Medulla oblongata (tissue), 1 donor: ENCODE measurements at regions not wholly inside any gene's neighbourhood (a gene's known extent, or its start where the extent isn't known, plus 50 kb on each side); places are given as distances from the start of the nearest gene placed in this dataset.
A peak's percentile ranks its signal among the peaks of the same experiment; 100 is the strongest.

Source experiments
- DNase-seq: peaks from one replicate; pipeline ENCODE4 v3.0.0-alpha.2; 2015; ENCODE audit errors: extremely low spot score

DNA sequence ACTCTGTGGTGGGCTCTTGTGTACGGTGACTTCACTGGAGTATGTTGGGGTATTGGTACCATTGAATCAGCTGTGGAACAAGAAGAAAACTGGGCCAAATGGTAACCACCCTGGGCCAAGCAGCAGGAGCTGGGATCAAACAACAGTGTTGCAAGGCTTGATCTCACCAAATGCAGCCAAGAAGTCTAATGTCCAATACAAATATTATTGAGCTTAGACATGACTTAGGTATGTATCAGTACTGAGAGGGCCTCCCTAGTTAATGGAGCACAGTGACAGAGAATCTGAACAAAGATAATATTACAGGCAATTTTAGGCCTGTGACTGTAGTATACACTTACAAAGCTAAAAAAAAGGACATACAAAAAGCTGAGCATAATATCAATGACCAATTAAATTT is 604.8 kb downstream of the PLA2G4A start:
- DNase-seq: no peak

DNA sequence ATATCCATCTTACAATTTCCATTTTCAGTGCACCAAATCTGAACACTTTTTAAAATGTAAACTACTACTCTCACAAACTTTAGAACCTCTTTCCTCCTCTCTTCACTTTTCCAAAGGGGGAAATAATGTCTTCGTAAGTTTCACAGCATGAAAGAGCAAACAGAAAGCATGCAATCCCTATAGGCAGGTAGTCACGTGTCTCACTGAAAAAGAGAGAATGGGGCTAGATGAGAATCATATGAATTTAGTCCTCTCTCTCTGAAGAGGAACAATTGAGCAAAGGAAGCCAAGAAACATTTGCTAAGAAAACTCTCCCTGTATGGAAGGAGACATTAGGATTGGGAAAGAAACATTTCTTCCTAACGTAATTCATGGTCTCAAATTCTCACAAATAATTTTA is 613.9 kb downstream of the PLA2G4A start:
- no peak for DNase-seq

GRCh38 chr1:187443939-187444338 is 615.2 kb downstream of the PLA2G4A start:
- no peak for DNase-seq

- DNase-seq: no peak
Measured at GRCh38 chr1:187445066-187445465, 616.3 kb downstream of the PLA2G4A start.

DNA sequence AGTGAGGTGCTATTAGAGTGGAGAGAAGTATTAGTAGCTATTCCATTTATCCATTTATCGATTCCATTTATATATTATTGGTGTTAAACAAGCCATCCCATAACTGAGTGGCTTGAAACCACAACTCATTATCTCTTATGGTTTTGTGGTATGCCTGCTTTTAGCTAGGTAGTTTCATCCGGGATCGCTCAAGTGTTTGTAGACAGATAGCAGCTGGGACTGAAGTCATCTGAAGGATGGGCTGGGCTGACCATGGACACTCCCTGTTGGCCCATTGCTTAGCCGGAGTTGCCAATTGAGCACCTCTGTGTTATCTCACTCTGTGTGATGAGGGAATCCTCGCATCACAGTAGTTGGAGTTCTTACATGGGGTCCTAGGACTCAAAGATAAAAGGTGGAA is 622.5 kb downstream of the PLA2G4A start:
- no peak for DNase-seq

GRCh38 chr1:187454010-187454409 is 625.3 kb downstream of the PLA2G4A start:
- no peak for DNase-seq

DNA sequence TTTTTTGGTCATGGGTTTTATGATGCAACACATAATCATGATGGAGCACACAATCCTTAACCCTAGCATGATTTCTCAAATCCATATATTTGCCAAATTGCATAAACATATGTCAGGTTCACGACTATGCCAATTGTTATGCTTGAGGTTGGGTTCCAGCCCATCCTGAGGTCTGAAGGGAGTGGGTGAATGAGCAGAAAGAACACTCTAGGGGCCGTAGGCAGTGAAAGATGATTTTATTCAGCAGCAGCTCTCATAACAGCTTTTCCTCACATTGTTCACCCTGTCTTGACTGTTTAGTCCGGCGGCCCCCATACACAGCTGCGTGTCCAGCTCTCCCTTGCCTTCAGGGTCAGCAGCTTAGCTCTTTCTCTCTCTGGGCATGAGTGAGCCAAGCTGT is 627.7 kb downstream of the PLA2G4A start:
- no peak for DNase-seq

- no peak for DNase-seq
Measured at GRCh38 chr1:187460093-187460492, 631.3 kb downstream of the PLA2G4A start.

- DNase-seq: no peak
Measured at GRCh38 chr1:187464320-187464719, 635.6 kb downstream of the PLA2G4A start.

DNA sequence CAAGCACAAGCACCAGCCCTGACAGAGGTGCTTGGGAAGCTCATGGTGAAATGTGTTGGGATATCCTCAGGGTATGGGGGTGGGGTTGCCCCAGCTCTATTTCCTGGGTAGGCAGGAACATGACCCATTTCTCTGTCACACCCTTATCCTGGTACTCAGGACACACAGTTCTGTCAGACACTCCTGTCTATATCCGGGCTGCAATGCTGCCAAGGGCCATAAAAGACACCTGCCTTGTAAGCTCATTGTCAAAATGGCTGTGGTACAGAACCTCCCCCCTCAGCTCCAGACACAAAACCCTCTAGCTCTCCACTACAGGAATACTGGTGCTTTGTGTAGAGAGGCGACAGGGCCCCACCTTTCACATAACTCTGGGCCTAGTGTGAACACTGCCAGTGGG is 636.7 kb downstream of the PLA2G4A start:
- DNase-seq: no peak

- DNase-seq: no peak
Measured at GRCh38 chr1:187469836-187470235, 641.1 kb downstream of the PLA2G4A start.

- no peak for DNase-seq
Measured at GRCh38 chr1:187471555-187471954, 642.8 kb downstream of the PLA2G4A start.

DNA sequence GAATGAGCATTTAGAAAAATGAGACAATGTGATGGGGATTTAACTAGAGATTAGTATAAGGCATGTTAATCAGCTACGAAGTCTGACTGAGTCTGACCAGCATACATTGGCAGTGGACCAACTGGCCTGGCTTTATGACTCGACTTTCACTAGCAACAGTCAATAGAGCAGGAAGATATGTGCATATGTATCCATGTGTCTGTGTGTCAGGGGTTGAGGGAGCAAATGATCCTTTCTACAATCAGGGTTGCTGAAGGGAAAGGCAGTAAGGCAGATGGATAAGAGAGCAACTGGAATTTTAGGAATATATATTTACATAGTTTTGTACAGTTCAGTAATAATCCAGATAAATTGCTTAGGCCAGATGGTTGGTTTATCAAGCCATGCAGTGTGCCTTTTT is 645.6 kb downstream of the PLA2G4A start:
- DNase-seq: no peak

GRCh38 chr1:187476671-187477070 is 647.9 kb downstream of the PLA2G4A start:
- DNase-seq: no peak

DNA sequence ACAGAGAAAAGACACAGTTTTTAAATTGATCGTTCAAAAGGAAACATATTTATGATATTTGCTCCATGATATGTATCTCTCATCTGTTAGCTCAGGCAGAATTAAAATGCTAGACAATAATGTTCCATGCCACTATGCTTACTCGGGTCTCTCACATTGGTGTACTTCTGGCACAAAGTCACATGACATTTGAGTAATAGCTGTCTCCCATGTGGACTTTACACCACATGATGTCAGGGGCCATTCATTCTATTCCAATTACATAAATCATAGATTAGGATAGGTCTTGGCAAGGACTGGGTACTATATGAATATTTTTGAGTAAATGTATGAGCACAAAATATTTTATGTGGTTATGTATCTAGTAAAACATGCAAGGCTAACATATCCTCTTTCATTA is 648.4 kb downstream of the PLA2G4A start:
- DNase-seq: no peak

- no peak for DNase-seq
Measured at GRCh38 chr1:187477535-187477934, 648.8 kb downstream of the PLA2G4A start.

DNA sequence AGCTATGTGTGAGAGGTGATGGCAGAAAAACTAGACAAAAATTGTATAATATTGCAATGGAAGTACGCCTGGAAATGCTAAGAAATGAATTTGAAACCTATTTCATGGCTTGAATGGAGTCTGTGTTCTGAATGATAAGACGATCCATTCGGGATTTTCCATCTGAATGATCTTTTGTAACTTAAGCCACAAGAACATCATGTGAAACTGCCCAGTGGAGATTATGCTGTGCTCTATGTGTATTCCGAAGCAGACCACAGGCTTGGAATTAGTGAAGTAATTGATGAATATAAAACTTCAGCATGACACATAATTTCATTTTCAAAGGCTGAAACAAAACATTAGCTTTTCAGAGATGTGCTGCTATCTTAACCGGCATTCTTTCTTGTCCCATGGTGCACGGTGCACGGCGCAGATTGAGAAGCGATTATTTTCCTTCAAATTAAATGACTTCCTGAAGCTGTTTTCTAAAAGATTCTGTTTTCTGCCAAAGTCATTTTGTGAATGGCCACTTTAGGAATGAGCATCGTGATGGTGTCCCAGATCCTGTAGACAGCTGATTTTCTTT is 652.9 kb downstream of the PLA2G4A start:
- peak; percentile 23 for DNase-seq

GRCh38 chr1:187490266-187490665 is 661.5 kb downstream of the PLA2G4A start:
- no peak for DNase-seq

- DNase-seq: no peak
Measured at GRCh38 chr1:187491082-187491720, 662.5 kb downstream of the PLA2G4A start.

GRCh38 chr1:187498028-187498427 is 669.3 kb downstream of the PLA2G4A start:
- DNase-seq: no peak

GRCh38 chr1:187504779-187505178 is 676.0 kb downstream of the PLA2G4A start:
- DNase-seq: no peak

GRCh38 chr1:187509091-187509490 is 680.3 kb downstream of the PLA2G4A start:
- no peak for DNase-seq

DNA sequence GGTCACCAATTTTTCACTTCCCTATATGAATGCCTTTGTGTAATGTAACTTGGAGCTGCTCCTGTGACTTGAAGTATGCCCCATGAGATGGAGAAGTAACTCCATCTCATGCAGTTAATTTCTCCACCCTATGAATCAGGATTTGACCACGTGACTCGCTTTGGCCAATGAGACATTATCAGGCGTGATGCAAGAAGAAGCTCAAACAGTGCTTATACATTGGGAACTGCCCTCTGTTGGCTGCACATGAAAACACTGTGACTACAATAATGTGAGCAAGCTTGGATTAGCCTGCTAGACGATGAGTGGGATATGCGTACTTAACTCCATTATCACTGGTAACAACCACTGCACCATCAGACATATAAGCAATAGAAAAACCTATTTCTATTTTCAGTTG is 684.4 kb downstream of the PLA2G4A start:
- DNase-seq: no peak

GRCh38 chr1:187514110-187514509 is 685.4 kb downstream of the PLA2G4A start:
- no peak for DNase-seq
